Activated CD4-positive, alpha-beta T cell treated with anti-CD3 and anti-CD28 coated beads for 24 hours (primary cell): ENCODE measurements at regions not wholly inside any gene's neighbourhood (a gene's known extent, or its start where the extent isn't known, plus 50 kb on each side); places are given as distances from the start of the nearest gene placed in this dataset.
"Not testable (repeated sequence)": the region's sequence is repeated elsewhere in the genome, so short reads cannot be mapped to it uniquely, and the experiment has no call there.

Source experiments
- DNase-seq, 2 donors: peaks; one replicate each; pipeline ENCODE4 v3.0.0-alpha.2; 2020; ENCODE audit warnings: low read depth in 2 of 2

DNA sequence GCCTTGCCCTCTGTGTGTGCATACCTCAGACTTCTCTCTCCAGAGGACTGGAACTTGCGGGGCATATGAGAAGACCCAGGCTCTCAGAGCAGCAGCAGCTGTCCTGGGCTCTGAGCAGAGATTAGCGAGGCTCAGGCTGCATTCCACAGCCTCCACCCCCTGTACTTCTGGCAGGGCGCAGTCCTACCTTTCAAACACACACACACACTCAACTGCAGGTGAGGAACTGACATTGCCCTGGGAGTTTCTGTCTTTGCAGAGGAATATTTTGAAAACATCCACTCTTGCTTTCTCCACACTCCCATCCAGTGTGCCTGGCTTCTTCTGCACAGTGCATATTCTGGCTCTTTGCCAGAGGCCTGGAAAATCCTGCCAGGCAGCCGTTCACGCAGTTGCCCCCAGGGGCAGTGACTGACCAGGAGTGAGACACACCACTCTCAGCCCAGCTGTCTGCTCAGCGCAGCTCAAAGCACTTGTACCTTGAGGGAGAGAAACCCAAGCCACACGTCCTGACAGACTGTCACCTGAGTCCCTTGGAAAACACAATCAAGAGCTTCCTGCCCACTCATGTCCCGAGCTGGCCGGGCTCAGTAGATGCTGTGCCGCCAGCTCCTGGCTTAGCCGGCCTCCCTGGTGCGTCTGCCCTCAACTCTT lies 460.8 kb downstream of the RNF144A start:
- DNase-seq: no peak

DNA sequence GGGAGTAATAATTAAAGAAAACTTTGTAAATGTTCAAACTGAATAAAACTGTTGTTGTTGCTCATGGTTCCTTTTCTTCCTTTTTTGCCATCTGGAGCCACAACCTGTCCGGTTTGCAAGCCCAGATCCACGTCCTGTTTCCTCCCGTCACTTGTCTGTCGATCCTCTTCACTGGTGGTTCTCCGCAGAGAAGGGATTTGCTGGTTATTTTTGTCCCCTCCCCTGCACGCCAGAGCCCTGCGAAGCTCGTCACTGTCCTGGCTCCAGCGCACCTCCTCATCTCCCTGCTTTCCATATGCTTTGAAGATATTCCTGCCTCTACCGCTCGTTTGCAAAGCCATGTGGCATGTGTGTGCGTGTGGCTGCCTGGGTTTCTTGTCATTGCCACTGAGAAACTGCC lies 461.4 kb downstream of the RNF144A start:
- no peak for DNase-seq

DNA sequence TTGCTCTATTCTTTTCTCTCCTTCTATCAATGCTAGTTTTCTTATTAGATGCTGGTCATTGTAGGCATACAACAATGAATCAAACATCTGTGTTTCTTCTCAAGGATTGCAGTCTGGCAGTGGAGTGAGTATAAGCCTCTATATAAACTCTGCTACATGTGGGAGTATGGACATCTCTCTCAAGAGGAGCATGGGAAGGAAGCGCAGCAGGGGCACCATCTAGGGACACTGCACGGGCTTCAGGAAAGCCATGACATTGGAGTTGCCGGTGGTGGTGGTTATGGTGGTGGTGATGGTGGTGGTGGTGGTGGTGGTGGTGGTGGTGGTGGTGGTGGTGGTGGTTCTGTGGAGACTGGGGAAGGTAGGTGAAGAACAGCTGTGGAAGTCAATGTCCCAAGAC lies 462.6 kb downstream of the RNF144A start:
- no peak for DNase-seq

DNA sequence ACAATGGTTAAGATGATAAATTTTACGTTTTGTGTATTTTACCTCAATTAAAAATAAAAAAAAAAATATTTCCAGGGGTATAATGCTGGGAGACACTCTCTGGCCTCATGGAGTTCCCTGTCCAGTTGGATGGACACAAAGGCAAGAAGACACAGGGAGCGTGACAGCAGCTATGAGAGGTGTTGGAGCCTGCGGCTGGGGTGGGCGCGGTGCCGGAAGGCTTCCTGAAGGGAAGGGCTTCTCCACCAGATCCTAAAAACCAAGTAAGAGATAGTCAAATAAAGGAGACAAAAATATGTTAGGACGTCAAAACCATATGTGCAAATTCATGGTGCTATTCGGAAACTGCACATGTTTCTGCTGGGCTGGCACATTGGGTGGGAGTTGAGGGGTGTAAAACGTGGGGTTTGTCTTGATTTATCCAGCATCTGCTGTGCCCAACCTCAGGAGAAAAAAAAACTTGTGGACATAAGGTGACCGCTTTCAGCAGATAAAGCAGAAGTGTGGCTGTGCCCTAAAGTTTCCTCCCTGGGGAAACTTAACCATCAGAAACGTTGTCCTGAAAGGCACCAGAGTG lies 467.6 kb downstream of the RNF144A start:
- DNase-seq: no peak

DNA sequence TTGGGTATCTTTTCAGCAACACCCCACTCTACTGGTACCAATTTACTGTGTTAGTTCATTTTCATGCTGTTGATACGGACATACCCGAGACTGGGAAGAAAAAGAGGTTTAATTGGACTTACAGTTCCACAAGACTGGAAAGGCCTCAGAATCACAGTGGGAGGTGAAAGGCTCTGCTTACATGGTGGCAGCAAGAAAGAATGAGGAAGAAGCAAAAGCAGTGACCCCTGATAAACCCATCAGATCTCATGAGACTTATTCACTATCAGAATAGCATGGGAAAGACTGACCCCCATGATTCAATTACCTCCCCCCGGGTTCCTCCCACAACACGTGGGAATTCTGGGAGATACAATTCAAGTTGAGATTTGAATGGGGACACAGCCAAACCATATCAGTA lies 473.1 kb downstream of the RNF144A start:
- DNase-seq: not testable (repeated sequence)

DNA sequence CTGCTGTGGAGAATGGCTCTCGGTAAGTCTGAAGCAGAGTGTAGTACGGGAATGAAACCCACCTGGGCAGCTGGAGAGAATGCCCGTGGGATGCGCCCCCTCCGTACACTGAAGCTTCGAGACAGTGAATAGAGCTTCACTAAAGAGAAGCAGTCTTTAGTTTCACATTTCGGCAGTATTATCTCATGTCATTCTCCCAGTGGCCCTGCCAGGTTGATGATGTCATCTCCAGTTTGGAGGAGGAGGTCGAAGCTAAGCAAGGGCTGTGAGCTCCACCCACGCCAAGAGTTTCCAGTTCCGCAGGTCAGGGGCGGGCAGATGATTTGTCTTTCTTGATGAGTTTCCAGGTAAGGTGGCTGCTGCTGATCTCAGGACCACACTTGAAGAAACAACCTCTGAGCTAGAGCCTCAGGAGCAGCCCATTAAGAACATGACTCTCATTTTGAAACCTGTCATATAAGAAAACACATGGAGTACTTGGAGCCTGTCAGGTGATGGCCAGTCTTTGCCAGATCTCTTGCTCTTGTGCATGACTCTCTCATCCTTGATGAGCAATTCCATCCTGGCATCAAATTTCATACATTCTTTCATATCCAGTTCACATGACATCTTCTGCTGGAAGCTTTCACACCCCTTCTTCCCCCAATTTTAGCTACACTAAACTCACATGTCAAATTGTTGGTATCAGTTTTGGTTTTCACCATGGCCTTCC lies 475.0 kb downstream of the RNF144A start:
- DNase-seq: no peak

DNA sequence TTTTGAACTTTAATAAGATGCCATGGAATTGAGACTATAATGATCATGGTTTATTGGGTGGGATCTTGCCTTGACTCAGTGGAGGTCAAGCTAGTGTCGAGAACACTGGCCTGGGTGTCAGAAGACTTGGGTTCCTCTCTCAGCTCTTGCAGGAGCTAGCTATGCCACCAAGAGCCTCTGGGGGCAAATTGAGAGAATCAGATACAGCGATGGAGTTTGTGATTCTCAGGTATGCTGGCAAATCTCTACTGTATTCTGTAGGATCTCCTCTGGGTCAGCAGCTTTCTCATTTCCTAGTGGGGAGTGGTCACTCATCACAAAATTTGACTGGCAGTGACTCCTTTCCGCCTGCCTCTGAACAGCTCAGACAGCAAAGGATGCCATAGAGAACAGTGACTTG lies 477.0 kb downstream of the RNF144A start:
- no peak for DNase-seq

DNA sequence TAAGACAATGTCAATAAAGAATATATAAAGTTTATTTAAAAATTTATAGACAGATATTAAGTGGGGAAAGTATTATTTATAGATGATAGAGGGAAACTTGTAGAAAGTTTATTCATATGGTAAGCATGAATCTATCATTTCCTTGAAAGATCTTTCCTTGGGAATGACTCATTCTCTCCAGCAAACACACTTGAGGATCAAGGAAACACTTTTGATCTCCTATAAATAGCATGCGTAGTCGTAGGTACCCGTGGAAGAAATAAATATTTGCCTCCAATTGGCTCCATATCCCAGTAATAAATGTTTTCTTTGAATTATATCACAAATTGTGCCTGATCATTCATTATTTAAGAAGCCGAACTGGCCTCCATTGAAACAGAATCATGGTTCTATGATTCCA lies 483.4 kb downstream of the RNF144A start:
- no peak for DNase-seq

DNA sequence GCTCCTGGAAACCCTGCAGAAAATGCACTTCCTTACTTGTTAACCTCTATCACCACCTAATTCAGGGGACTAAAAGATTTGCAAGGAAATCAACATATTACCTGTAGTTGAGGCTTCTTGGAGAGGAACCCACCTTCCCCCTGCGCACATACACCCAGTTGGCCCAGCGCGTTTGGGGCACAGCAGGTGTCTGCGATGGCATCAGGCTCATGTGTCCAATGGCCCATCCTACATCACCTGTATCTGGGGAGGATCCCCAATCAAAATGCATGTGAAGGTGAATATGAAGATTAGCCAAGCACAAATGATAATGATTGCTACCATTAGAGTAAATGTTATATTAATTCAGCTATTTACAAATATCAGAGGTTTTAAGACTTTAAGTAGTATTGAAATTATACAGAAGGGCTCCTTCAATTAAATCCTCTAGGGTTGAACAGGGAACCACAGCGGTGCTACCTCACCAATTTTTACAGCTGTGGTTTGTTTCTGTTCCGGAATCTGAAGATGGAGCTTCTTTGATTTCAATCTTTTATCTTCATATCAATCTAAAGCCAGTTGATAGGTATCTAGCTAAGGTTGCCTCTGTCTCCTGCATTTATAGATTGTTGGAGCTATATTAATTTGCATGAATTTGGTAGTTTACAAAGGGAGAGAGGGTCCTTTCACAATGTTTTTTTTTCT lies 486.0 kb downstream of the RNF144A start:
- DNase-seq: no peak

DNA sequence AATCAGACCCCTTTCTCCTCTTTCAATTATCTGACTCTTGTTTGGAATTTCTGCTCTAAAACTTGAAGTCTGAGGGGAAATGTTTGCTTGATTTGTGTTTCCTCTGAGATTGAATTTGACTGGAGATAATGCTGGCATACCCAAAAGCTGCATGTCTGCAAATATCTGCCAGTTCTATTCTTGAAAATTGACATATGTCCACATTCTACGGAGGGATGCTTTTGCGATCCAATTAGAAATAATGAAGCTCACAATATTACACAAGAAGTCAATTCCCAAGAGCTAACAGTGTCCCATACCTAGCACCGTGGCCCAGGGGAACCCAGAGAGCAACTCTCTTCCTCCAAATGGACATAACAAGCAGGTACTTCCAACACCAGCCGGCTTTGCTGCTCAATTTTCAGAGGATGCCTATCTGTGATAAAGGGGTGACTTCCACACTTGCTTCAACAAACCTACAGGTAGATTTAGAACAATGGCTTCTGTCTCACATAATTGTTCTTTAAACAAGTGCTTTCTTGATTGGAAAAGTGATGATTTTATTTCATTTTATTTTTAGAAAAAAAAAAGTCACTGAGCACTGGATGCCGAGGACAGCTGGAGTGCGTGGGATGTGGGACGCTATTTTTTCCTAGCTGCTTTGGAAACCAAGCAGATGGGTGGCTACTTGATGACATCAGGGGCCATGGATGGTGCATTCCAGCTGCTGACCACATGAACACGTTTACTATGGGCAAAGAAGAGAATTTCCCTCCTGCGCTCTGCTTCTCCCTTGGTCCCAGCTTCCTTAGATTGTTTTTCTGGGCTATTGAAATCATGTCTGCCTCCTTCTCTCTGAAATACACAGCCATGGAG lies 488.9 kb downstream of the RNF144A start:
- no peak for DNase-seq

DNA sequence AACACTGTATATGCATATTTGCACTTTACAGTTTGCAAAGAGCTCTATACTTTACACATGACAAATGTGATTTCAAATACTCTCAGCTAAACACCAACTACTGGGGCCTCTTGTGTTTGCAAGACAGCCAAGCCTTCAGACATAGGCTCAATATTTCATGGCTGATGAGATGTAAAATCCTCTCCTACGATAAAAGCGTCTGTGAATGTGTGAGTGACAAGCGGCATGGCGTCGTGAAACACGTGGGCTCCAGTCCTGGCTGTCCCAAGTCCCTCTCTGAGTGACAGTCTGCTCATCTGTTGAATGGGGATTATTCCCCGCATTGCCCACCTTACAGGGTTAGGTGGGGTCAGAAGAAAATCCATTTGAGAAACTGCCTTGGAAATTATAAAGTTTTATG lies 489.8 kb downstream of the RNF144A start:
- DNase-seq: no peak

DNA sequence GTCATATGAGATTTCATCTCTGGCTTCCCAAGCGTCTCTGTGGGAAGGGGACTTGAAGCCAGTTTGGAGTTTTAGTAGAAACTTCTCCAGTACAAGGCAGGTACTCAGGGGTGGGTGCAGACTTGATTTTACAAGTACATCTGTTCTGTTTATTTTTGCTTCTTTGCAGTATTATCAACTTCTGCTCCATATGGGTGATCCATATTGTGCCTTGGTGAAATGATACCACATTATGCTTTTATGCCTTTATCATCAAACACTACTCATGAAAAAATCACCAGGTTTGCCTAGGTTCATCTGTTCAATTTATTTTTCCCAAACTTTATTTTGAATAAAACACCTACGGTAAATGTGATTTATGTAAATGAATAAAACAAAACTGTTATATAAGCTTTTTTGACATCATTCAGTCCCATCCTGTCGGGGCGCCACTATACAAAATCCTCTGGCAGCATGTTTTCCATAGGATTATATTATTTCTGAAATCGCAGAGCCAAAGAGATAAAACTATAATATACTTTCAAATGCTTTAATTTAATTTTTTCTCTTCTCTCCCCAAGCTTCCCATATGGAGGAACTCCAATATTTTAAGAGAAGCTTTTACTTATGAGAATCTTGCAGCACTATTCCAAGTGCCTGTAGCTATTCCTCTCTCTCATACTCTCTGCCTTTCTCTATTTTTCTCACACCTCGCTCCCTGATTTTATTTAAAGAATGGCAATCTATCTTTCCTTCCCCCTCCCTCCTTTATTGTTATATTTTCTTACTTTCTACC lies 490.9 kb downstream of the RNF144A start:
- DNase-seq: no peak

DNA sequence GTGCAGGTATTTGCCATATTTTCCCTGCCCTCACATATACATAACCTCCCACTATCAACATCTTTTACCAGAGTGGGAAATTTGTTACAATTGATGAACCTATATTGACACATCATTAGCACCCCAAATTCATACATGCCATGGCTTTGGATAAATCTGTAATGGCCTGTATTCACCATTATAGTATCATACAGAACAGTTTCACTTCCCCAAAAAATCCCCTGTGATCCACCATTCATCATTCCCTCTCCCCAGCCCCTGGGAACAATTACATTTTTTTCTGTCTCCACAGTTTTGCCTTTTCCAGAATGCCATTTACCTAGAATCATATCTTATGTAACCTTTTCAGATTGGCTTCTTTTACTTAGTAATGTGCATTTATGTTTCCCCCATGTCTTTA lies 494.5 kb downstream of the RNF144A start:
- no peak for DNase-seq

DNA sequence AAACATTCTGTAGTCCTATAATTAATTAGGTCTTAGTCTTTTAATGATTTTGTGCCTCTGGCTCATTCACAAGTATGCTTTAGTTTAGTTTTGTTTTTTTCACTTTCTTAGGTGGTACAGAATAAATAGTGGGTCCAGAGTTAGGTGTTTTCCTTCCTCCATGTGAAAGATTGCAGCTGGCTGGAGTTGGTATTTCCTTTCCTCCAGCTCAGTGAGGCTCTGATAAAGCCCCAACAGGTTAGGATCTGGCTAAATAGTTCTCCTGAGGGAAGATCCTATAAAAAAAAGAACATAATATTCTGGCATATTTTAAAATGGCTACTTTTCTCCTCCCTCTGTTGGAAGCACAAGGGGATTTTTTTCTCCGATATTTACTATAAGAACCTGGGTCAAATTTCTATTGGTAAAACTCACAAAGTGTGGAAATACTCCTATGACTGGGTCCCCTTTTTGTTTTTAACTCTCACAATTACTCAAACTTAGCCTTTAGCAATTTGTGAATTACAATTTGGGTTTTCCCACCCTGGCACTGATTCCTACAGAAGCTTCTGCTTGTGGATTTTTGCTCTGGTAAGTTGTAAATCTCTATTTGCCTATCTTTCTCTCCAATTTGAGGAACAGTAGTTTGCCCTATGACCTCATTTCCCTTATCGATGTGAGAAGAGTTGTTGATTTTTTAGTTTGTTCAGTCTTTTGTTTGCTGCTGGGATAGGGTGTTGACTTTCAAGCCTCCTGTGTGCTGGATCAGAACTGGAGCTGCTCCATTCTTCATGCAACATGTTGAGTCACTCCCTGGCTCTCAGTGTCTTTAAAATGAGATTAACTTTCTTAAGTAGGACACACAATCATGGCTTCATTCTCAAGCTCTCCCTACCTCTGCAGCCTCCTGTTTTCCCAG lies 500.9 kb downstream of the RNF144A start:
- DNase-seq: no peak

DNA sequence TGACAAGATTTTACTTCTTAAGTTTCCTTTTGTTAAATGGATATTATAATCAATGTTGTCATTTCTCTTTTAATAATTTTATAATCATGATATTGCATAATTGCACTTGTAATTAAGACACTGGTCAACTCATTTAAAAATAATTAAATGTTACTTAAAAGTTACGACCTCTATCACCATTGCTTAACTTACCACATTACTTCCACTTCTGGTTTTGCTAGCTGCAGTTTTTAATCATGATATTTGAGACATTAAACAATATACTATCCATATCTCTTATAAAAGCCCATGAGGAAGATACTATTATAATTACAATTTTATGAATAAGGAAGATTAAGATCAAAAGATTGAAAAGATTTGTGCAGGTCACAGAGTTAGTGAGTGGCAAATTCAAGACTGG lies 502.0 kb downstream of the RNF144A start:
- no peak for DNase-seq

DNA sequence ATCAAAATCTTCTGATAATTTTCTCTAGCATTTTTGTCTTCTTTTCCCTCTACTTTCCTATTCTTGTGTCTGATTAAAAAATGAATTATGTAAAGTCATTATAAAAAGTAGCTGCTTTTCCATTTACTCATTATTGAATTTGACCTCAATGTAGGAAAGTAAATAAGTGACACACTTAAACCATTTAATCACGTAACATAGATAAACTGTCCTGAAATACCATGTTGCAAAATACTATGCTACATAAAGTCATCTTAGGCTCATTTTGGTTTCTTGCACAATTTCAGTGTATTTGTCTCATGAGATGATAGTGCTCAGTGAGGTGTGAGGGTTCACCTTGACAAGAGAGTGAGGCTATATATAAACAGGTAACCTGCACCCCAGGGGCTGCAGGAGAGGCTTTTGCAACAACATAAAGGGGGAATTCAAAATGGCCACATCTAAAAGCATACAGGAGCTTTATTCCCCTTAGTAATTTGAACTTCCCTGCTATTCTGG lies 502.7 kb downstream of the RNF144A start:
- DNase-seq: no peak

DNA sequence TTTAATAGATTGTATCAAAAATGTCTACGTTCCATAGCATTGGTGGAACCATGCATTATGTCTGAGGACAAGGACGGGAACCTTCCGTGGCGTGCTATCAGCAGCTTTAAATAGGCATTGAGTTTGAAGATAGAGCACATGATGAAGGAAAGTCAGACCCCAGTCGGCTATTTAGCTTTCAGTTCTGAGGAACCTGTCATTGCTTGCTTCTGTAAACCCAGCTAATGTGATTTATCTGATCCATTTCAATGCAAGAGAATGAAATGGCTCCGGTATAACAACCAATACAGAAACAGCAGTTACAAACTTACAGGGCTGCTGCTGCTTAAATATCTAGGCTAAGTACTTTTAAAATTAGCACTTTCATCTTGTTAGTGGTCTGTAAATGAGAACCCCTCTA lies 503.3 kb downstream of the RNF144A start:
- DNase-seq: no peak

DNA sequence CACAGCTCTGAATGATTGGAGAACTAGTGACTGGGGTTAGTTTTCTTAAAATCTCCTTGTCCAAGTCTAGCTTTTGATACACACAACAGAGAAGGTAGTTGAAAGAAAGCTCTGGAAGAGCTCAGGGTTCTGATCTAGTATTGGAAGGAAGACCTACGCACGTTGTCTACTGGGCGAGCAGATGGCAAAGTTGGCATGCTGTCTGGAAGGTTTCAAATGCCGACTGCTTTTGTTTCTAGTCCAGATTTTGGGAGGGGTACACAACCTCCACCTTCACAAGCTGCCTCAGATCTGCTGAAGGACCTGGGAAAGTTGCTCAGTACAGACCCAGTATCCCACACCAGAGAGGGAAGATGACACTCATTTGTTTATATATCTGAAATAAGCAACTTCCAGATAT lies 507.3 kb downstream of the RNF144A start:
- DNase-seq: no peak

DNA sequence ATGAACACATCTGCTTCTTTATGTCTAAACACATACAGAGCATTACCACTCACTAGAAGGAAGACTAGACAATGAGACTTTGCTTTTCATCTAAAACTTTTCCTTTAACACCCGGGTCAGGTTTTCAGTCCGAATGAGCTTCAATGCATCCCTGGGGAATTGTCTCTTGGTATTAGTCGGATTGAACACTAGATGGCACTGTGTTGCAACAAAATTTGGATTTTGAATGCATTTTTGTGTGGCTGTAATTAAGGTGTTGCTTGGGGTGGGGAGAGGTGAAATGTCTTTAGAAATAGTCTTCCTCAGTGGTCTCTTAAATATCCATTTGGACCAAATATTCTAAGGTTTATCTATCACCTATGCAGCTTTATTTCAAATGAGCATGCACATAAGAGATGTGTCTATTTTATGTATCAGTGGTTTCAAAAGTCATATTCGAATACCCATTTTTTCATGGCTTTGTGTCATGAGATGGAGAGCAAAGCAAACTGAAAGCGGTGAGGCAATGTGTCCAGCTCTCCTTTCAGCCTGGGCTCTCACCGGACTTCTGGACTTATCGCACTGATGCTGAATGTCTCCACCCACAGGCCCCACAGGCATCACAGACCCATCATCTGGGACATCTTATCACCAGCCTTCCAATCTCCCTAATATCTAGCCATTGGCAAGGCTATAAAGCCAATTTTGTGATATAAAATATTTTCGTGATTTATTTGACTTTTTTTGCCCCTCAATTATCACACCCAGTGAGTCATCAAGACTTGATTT lies 510.3 kb downstream of the RNF144A start:
- no peak for DNase-seq
